Breast epithelium (tissue), 4 donors: ENCODE measurements at regions not wholly inside any gene's neighbourhood (a gene's known extent, or its start where the extent isn't known, plus 50 kb on each side); places are given as distances from the start of the nearest gene placed in this dataset.

Source experiments
- DNase-seq, 2 donors: peaks; one replicate each; pipeline ENCODE4 v3.0.0-alpha.2; 2019; ENCODE audit warnings: low spot score in 2 of 2
- H3K27ac ChIP-seq, 2 donors: fragments of 200-600 bp; sonication (generic) in 1 of 2; one replicate each; pipeline ENCODE4 v1.5.1; 2016 to 2019; ENCODE audit warnings: mild to moderate bottlenecking in 1 of 2
- H3K27me3 ChIP-seq, 2 donors: fragments of 200-600 bp; sonication (generic) in 1 of 2; one replicate each; pipeline versions ENCODE4 v1.5.1 to v1.6.0; 2017 to 2019; ENCODE audit warnings: control low read depth in 1 of 2, mild to moderate bottlenecking in 1 of 2
- H3K36me3 ChIP-seq: fragments of 200-600 bp; one replicate; pipeline ENCODE4 v1.5.1; 2019
- H3K4me1 ChIP-seq, 2 donors: fragments of 200-600 bp; sonication (generic); one replicate each; pipeline ENCODE4 v1.5.1; 2016 to 2019; ENCODE audit warnings: control low read depth in 1 of 2
- H3K4me3 ChIP-seq, 3 donors: fragments of 200-600 bp; sonication (generic); 1 replicate in 2 of 3; 2 replicates in 1 of 3; pipeline ENCODE4 v1.5.1; 2016 to 2019; ENCODE audit warnings: mild to moderate bottlenecking in 3 of 3, moderate library complexity in 2 of 3
- H3K9me3 ChIP-seq, 2 donors: fragments of 200-600 bp; sonication (generic) in 1 of 2; one replicate each; pipeline ENCODE4 v1.5.1; 2016 to 2019; ENCODE audit warnings: control low read depth in 1 of 2
- CTCF ChIP-seq, 3 donors: fragments of 450-650 bp; IDR thresholded peaks; one replicate each; pipeline ENCODE4 v1.5.1; 2016 to 2017; ENCODE audit warnings: antibody characterized with exemption in 3 of 3, mild to moderate bottlenecking in 3 of 3, moderate library complexity in 3 of 3
- POLR2A ChIP-seq: fragments of 450-650 bp; IDR thresholded peaks from one replicate; pipeline ENCODE4 v1.6.1; 2016; ENCODE audit warnings: antibody characterized with exemption, mild to moderate bottlenecking, moderate library complexity
- POLR2AphosphoS5 ChIP-seq, 3 donors: sonication (generic); formaldehyde crosslinking; IDR thresholded peaks; one replicate each; pipeline ENCODE4 v1.6.1; 2017; ENCODE audit warnings: antibody characterized with exemption in 3 of 3
- intact Hi-C: fragments of 100-400 bp; cut with DNase I; formaldehyde crosslinking; loops from one replicate; pipeline ENCODE4 v1.15.1; 2023; ENCODE audit warnings: low total_unique reads

- intact Hi-C loops, result no loop called here
- Histone ChIP-seq H3K4me3 (no peak overlapping the region), H3K36me3 (no peaks in the 10 kb centered on the region), H3K27ac (no peak overlapping the region), H3K9me3 (no peaks in the 10 kb centered on the region), H3K4me1 (no peaks in the 10 kb centered on the region), H3K27me3 (no peaks in the 10 kb centered on the region)
- no peak for DNase-seq
- TF ChIP-seq POLR2A, result no peak
- no peak for TF ChIP-seq CTCF (IDR thresholded peaks at IDR 0.05)
- TF ChIP-seq POLR2AphosphoS5 (IDR thresholded peaks at IDR 0.05), result no peak
These were observed 250.8 kb upstream of the SFRP2 start for GRCh38 chr4:154039435-154040343.

GRCh38 chr4:154036856-154037255 lies 248.0 kb upstream of the SFRP2 start:
- intact Hi-C loops, result no loop called here
- no peak overlapping the region for H3K4me3 ChIP-seq
- H3K27ac ChIP-seq, result no peak overlapping the region
- no peaks in the 10 kb centered on the region for H3K9me3 ChIP-seq
- no peaks in the 10 kb centered on the region for H3K4me1 ChIP-seq
- no peaks in the 10 kb centered on the region for H3K27me3 ChIP-seq
- no peaks in the 10 kb centered on the region for H3K36me3 ChIP-seq
- TF ChIP-seq POLR2AphosphoS5 (IDR thresholded peaks at IDR 0.05) (no peak), CTCF (IDR thresholded peaks at IDR 0.05) (no peak), POLR2A (no peak)
- DNase-seq, result no peak

- DNase-seq, result no peak
- H3K9me3 ChIP-seq, result no peaks in the 10 kb centered on the region
These were observed 246.5 kb upstream of the SFRP2 start for GRCh38 chr4:154035341-154035740.

GRCh38 chr4:154033921-154034320 lies 245.0 kb upstream of the SFRP2 start:
- Histone ChIP-seq H3K9me3 (no peaks in the 10 kb centered on the region), H3K4me1 (no peaks in the 10 kb centered on the region), H3K4me3 (no peak overlapping the region), H3K27ac (no peak overlapping the region), H3K27me3 (no peaks in the 10 kb centered on the region), H3K36me3 (no peaks in the 10 kb centered on the region)
- TF ChIP-seq POLR2AphosphoS5 (IDR thresholded peaks at IDR 0.05), result no peak
- no peak for TF ChIP-seq CTCF (IDR thresholded peaks at IDR 0.05)
- TF ChIP-seq POLR2A, result no peak
- intact Hi-C loops, result no loop called here
- no peak for DNase-seq

More at GRCh38 chr4:154035341-154035740, 246.5 kb upstream of the SFRP2 start:
- TF ChIP-seq POLR2A, result no peak
- no peak for TF ChIP-seq POLR2AphosphoS5 (IDR thresholded peaks at IDR 0.05)
- TF ChIP-seq CTCF (IDR thresholded peaks at IDR 0.05), result no peak
- Histone ChIP-seq H3K27ac (no peak overlapping the region), H3K27me3 (no peaks in the 10 kb centered on the region), H3K4me1 (no peaks in the 10 kb centered on the region), H3K36me3 (no peaks in the 10 kb centered on the region), H3K4me3 (no peak overlapping the region)
- intact Hi-C loops, result no loop called here

GRCh38 chr4:154032914-154033313 lies 244.0 kb upstream of the SFRP2 start:
- H3K9me3 ChIP-seq, result no peaks in the 10 kb centered on the region
- DNase-seq, result no peak
- H3K36me3 ChIP-seq, result no peaks in the 10 kb centered on the region
- H3K27ac ChIP-seq, result no peak overlapping the region
- no peak for TF ChIP-seq CTCF (IDR thresholded peaks at IDR 0.05)
- TF ChIP-seq POLR2A, result no peak
- no peak for TF ChIP-seq POLR2AphosphoS5 (IDR thresholded peaks at IDR 0.05)
- no peak overlapping the region for H3K4me3 ChIP-seq
- intact Hi-C loops, result no loop called here
- no peaks in the 10 kb centered on the region for H3K27me3 ChIP-seq
- H3K4me1 ChIP-seq, result no peaks in the 10 kb centered on the region
